ENCODE measurements at regions not wholly inside any gene's neighbourhood (a gene's known extent, or its start where the extent isn't known, plus 50 kb on each side); places are given as distances from the start of the nearest gene placed in this dataset.

DNA sequence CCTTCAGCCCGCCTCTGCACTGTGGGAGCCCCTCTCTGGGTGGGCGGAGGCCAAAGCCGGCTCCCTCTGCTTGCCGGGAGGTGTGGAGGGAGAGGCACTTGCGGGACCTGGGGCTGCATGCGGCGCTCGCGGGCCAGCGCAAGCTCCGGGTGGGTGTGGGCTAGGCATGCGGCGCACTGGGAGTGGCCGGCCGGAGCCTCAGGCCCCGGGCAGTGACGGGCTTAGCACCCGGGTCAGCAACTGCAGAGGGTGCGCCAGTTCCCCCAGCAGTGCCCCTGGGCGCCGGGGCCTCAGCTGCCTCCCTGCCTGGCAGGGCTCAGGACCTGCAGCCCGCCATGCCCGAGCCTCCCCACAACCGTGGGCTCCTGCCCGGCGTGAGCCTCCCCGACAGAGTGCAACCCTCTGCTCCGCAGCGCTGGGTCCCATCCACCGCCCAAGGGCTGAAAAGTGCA, 98.9 kb upstream of the POU1F1 start:
- Histone ChIP-seq H3K36me3 (ENCODE audit: control insufficient read depth, insufficient read depth, low read length) (no peaks in the 10 kb centered on the region), H3K9ac (ENCODE audit: low read depth, low read length) (no peak overlapping the region), H3K27ac (ENCODE audit: low read depth, low read length) (no peak overlapping the region), H3K27me3 (ENCODE audit: control insufficient read depth, insufficient read depth, low read length) (no peaks in the 10 kb centered on the region), H3K4me3 (ENCODE audit: low read depth, low read length) (no peak overlapping the region), H3K4me1 (ENCODE audit: control insufficient read depth, insufficient read depth, low read length) (no peaks in the 10 kb centered on the region), H3K9me3 (ENCODE audit: control insufficient read depth, insufficient read depth, low read length) (peaks cover 14% of the 10 kb centered on the region)

DNA sequence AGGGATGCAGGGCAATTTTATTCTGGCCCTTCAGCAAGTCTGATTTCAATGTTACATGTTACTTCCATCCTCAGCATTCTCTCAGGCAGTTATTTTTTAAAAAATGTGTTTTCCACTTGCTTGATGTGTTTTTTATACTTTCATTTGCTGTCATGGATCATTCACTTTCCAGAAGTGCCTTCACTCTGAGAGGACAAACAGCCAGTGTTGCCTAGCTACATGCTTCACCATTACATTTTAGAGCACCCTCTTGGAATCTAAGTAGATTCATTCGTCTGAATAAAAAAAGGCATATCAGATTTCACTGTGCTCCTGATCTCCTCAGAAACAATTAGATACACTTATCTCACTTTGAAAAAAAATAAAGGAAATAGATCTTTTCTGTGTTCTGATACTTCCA, 93.6 kb upstream of the POU1F1 start:
- Histone ChIP-seq H3K4me1 (ENCODE audit: control insufficient read depth, insufficient read depth, low read length) (no peaks in the 10 kb centered on the region), H3K27ac (ENCODE audit: low read depth, low read length) (no peak overlapping the region), H3K27me3 (ENCODE audit: control insufficient read depth, insufficient read depth, low read length) (no peaks in the 10 kb centered on the region), H3K36me3 (ENCODE audit: control insufficient read depth, insufficient read depth, low read length) (no peaks in the 10 kb centered on the region), H3K9ac (ENCODE audit: low read depth, low read length) (no peak overlapping the region), H3K9me3 (ENCODE audit: control insufficient read depth, insufficient read depth, low read length) (peaks cover 8% of the 10 kb centered on the region), H3K4me3 (ENCODE audit: low read depth, low read length) (no peak overlapping the region)

DNA sequence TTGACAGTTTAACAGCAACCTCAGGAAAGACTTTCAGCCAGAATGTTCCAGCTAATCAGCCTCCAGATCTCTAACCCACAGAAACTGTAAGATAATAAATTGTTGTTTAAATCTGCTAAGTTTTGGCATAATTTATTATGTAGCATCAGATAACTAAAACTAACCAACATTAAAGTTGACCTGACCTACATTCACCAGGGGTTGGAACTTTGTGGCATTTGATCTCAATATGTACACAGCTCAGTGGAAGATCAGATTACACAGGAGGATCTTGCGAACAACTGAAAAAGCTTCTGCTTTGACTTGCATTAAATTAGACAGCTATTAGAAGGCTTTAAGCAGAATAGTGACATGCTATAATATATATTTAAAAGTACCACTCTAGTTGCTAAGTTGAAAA, 91.4 kb upstream of the POU1F1 start:
- Histone ChIP-seq H3K4me3 (ENCODE audit: low read depth, low read length) (no peak overlapping the region), H3K4me1 (ENCODE audit: control insufficient read depth, insufficient read depth, low read length) (no peaks in the 10 kb centered on the region), H3K9ac (ENCODE audit: low read depth, low read length) (no peak overlapping the region), H3K27ac (ENCODE audit: low read depth, low read length) (no peak overlapping the region), H3K27me3 (ENCODE audit: control insufficient read depth, insufficient read depth, low read length) (no peaks in the 10 kb centered on the region), H3K36me3 (ENCODE audit: control insufficient read depth, insufficient read depth, low read length) (no peaks in the 10 kb centered on the region), H3K9me3 (ENCODE audit: control insufficient read depth, insufficient read depth, low read length) (no peaks in the 10 kb centered on the region)

DNA sequence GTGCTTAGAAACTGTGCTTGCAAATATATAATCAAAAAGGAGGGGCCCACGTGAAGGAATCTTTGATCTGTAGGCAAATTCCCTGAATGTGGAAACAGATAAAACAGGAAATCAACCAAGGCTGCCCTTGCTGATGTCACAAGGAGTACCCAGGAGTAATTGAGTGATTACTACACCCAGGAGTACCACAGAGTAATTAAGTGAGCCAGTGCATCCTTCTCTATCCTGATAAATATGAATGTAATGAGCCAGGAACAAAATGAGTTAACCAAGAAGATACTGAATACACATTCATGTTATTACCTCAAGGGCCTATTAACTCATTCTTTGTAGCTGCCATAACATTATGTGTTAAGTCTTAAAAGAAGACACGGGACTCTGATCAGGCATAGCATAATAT, 87.3 kb upstream of the POU1F1 start:
- Histone ChIP-seq H3K9me3 (ENCODE audit: control insufficient read depth, insufficient read depth, low read length) (no peaks in the 10 kb centered on the region), H3K27me3 (ENCODE audit: control insufficient read depth, insufficient read depth, low read length) (no peaks in the 10 kb centered on the region), H3K36me3 (ENCODE audit: control insufficient read depth, insufficient read depth, low read length) (no peaks in the 10 kb centered on the region), H3K27ac (ENCODE audit: low read depth, low read length) (no peak overlapping the region), H3K4me1 (ENCODE audit: control insufficient read depth, insufficient read depth, low read length) (no peaks in the 10 kb centered on the region), H3K4me3 (ENCODE audit: low read depth, low read length) (no peak overlapping the region), H3K9ac (ENCODE audit: low read depth, low read length) (no peak overlapping the region)

DNA sequence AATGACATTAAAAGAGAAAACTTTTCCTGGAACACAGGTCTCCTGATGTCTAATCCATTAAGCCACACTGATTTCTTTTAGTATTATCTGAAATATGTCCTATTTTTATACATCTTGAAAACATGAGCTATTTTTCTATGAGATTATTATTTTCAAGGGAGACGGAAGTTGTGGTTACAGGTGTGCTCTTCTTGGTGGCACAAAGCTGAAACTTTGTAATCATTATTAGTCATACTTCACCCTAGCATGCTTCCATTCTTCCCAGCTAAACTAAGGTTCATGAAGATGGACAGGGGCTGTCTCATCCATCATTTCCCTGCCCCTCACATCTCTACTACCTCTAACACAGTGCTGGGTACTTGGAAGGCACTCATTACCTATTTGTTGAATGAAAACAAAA, 85.6 kb upstream of the POU1F1 start:
- no peaks in the 10 kb centered on the region for H3K27me3 ChIP-seq (ENCODE audit: control insufficient read depth, insufficient read depth, low read length)
- H3K9ac ChIP-seq (ENCODE audit: low read depth, low read length): no peak overlapping the region
- H3K4me1 ChIP-seq (ENCODE audit: control insufficient read depth, insufficient read depth, low read length): no peaks in the 10 kb centered on the region
- H3K4me3 ChIP-seq (ENCODE audit: low read depth, low read length): no peak overlapping the region
- H3K36me3 ChIP-seq (ENCODE audit: control insufficient read depth, insufficient read depth, low read length): no peaks in the 10 kb centered on the region
- no peaks in the 10 kb centered on the region for H3K9me3 ChIP-seq (ENCODE audit: control insufficient read depth, insufficient read depth, low read length)
- H3K27ac ChIP-seq (ENCODE audit: low read depth, low read length): no peak overlapping the region

DNA sequence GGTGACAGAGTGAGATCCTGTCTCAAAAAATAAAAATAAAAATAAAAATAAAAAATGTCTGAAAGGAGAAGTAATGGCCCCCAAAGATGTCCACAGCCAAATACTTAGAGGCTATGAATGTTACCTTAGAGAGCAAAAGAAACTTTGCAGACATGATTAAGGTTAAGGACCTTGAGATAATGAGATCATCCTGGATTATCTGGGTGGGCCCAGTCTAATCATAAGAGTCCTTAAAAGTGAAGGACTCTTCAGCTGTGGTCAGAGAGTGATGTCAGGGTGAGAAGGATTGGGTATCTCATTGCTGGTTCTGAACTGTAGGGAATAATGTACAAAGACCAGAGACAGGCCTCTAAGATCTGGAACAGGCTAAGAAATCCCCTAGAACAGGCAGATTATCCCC, 84.9 kb upstream of the POU1F1 start:
- no peak overlapping the region for H3K27ac ChIP-seq (ENCODE audit: low read depth, low read length)

DNA sequence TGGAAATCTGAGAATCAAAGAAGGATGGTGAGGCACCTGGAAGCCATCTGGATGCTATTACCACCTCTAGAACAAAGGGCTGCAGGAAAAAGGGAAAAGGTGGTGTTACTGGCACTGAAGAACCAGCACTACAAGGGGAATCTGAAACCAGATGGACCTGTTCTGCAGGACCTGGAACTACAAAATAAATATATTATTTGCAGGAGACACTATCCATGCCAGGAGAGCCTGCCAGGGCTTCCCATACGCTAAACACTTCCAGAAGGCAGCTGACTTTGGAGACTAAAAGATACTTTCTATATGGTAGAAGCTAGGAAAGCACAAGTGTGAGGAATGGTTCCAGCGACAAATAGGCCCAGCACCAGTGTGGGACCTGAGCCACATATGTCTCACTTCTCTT, 83.4 kb upstream of the POU1F1 start:
- H3K9ac ChIP-seq (ENCODE audit: low read depth, low read length): no peak overlapping the region
- H3K27me3 ChIP-seq (ENCODE audit: control insufficient read depth, insufficient read depth, low read length): no peaks in the 10 kb centered on the region
- H3K36me3 ChIP-seq (ENCODE audit: control insufficient read depth, insufficient read depth, low read length): no peaks in the 10 kb centered on the region
- H3K4me3 ChIP-seq (ENCODE audit: low read depth, low read length): no peak overlapping the region
- no peaks in the 10 kb centered on the region for H3K4me1 ChIP-seq (ENCODE audit: control insufficient read depth, insufficient read depth, low read length)
- H3K9me3 ChIP-seq (ENCODE audit: control insufficient read depth, insufficient read depth, low read length): no peaks in the 10 kb centered on the region
- no peak overlapping the region for H3K27ac ChIP-seq (ENCODE audit: low read depth, low read length)

More for the DNA sequence above, 84.9 kb upstream of the POU1F1 start:
- Histone ChIP-seq H3K9me3 (ENCODE audit: control insufficient read depth, insufficient read depth, low read length) (no peaks in the 10 kb centered on the region), H3K4me3 (ENCODE audit: low read depth, low read length) (no peak overlapping the region), H3K4me1 (ENCODE audit: control insufficient read depth, insufficient read depth, low read length) (no peaks in the 10 kb centered on the region), H3K27me3 (ENCODE audit: control insufficient read depth, insufficient read depth, low read length) (no peaks in the 10 kb centered on the region), H3K36me3 (ENCODE audit: control insufficient read depth, insufficient read depth, low read length) (no peaks in the 10 kb centered on the region), H3K9ac (ENCODE audit: low read depth, low read length) (no peak overlapping the region)

DNA sequence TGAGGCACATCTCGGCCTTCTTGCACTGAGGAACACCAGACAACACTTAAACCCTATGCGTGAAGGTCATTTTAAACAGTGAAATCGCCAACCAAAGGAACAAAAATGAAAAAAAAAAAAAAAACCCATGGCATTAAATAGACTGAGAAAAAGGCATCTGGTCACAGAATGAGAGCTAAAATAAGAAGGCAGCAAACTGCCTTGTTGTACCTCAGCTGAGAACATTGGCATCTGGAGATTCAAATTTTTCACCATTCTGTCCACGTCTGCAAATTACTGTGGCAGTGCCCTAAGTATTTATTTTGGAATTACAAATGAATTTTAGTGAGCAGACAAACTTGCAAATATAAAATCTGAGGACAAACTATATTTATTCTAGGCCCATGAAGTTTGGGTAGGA, 82.6 kb upstream of the POU1F1 start:
- Histone ChIP-seq H3K27me3 (ENCODE audit: control insufficient read depth, insufficient read depth, low read length) (no peaks in the 10 kb centered on the region), H3K27ac (ENCODE audit: low read depth, low read length) (no peak overlapping the region), H3K9ac (ENCODE audit: low read depth, low read length) (no peak overlapping the region)

DNA sequence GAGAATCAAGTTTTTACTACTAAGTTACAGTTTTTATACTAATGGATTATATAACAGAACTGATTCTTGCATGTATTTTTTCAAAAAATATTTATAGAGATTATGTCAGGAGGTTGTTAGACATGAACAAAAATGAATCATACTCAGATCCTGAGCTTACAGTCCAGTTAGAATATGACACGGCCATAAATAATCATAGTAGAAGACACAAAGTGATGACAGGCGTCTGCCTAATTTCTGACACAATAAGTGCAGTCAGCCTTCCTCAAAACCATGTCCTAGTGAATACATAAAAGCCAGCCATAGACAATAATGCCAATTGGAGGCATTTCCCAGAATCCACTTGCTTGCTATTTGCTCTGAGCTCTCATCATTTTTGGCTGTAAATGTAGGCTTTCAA, 81.7 kb upstream of the POU1F1 start:
- Histone ChIP-seq H3K4me1 (ENCODE audit: control insufficient read depth, insufficient read depth, low read length) (no peaks in the 10 kb centered on the region), H3K27ac (ENCODE audit: low read depth, low read length) (no peak overlapping the region), H3K27me3 (ENCODE audit: control insufficient read depth, insufficient read depth, low read length) (no peaks in the 10 kb centered on the region), H3K4me3 (ENCODE audit: low read depth, low read length) (no peak overlapping the region), H3K9ac (ENCODE audit: low read depth, low read length) (no peak overlapping the region), H3K9me3 (ENCODE audit: control insufficient read depth, insufficient read depth, low read length) (no peaks in the 10 kb centered on the region), H3K36me3 (ENCODE audit: control insufficient read depth, insufficient read depth, low read length) (no peaks in the 10 kb centered on the region)

More for the DNA sequence above, 82.6 kb upstream of the POU1F1 start:
- Histone ChIP-seq H3K4me1 (ENCODE audit: control insufficient read depth, insufficient read depth, low read length) (no peaks in the 10 kb centered on the region), H3K4me3 (ENCODE audit: low read depth, low read length) (no peak overlapping the region), H3K9me3 (ENCODE audit: control insufficient read depth, insufficient read depth, low read length) (no peaks in the 10 kb centered on the region), H3K36me3 (ENCODE audit: control insufficient read depth, insufficient read depth, low read length) (no peaks in the 10 kb centered on the region)

DNA sequence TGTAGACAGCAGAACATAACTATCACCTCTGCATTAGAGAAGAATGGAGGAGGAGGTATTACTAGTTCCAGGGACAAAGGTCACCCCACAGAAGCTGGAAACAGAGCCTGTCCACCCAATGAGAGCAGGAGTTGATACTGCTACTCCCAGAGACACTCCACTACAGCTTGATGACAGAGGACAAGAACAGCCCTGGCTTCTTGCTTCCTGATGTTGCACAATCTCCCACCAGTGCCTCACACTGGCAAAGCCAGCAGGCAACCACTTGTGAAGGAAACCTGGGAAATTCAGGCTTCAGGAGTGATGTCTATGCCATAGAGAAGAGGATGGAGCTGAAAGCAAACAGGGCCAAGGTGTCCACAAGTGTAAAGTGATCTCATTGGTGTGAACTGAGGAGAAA, 78.0 kb upstream of the POU1F1 start:
- Histone ChIP-seq H3K27ac (ENCODE audit: low read depth, low read length) (no peak overlapping the region), H3K9me3 (ENCODE audit: control insufficient read depth, insufficient read depth, low read length) (no peaks in the 10 kb centered on the region), H3K9ac (ENCODE audit: low read depth, low read length) (no peak overlapping the region), H3K4me3 (ENCODE audit: low read depth, low read length) (no peak overlapping the region), H3K36me3 (ENCODE audit: control insufficient read depth, insufficient read depth, low read length) (no peaks in the 10 kb centered on the region), H3K4me1 (ENCODE audit: control insufficient read depth, insufficient read depth, low read length) (no peaks in the 10 kb centered on the region), H3K27me3 (ENCODE audit: control insufficient read depth, insufficient read depth, low read length) (no peaks in the 10 kb centered on the region)

DNA sequence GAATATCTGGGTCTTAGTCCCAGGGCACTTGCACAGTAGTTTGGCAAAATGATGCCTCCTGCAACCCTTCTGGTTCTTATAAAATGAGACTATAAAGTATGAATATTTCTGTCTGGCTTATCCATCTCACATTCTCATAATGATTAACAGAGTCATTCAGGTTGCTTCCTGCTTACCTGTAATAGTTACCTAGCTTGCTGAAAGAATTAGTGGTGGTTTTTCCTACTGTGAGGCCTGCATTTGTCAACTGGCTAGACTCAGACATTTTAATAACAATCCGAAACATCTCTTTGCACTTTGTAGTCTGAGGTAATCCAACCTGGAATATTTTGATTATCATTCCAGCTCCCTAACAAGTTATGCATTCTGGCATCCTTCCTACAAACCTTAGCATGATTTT, 75.6 kb upstream of the POU1F1 start:
- Histone ChIP-seq H3K27ac (ENCODE audit: low read depth, low read length) (no peak overlapping the region), H3K27me3 (ENCODE audit: control insufficient read depth, insufficient read depth, low read length) (no peaks in the 10 kb centered on the region), H3K36me3 (ENCODE audit: control insufficient read depth, insufficient read depth, low read length) (no peaks in the 10 kb centered on the region), H3K9me3 (ENCODE audit: control insufficient read depth, insufficient read depth, low read length) (no peaks in the 10 kb centered on the region), H3K4me1 (ENCODE audit: control insufficient read depth, insufficient read depth, low read length) (no peaks in the 10 kb centered on the region), H3K4me3 (ENCODE audit: low read depth, low read length) (no peak overlapping the region), H3K9ac (ENCODE audit: low read depth, low read length) (no peak overlapping the region)
